HG03378 (cell line): ENCODE measurements at regions not wholly inside any gene's neighbourhood (a gene's known extent, or its start where the extent isn't known, plus 50 kb on each side); places are given as distances from the start of the nearest gene placed in this dataset.

Experiments
- ATAC-seq: cut with Tn5 transposase; IDR thresholded peaks from one replicate; pipeline ENCODE4 v1.9.1; 2021; ENCODE audit warnings: mild to moderate bottlenecking, moderate library complexity; ENCODE audit not compliant: unreplicated experiment

DNA sequence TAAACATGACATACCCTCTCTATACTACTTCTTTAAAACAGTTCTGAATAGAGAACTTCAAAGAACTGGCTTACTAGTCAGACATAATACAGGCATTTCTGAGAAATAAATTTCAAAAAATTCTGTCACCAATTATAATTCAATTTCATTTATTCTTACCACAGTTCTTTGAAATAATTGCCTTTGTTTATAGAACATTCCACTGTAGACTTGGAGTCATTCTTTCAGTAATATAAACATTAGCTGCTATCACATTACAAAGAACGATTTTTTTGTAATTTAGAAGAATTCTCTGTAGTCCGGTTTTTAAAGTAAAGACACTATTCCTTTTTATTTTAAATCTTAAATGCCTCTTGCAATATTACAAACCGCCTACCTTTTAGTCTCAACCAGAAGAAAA, 146.4 kb upstream of the COL11A1 start:
- no peak for ATAC-seq

GRCh38 chr1:103250441-103250861, 142.1 kb upstream of the COL11A1 start:
- no peak for ATAC-seq

GRCh38 chr1:103248417-103249102, 140.2 kb upstream of the COL11A1 start:
- ATAC-seq, result no peak

DNA sequence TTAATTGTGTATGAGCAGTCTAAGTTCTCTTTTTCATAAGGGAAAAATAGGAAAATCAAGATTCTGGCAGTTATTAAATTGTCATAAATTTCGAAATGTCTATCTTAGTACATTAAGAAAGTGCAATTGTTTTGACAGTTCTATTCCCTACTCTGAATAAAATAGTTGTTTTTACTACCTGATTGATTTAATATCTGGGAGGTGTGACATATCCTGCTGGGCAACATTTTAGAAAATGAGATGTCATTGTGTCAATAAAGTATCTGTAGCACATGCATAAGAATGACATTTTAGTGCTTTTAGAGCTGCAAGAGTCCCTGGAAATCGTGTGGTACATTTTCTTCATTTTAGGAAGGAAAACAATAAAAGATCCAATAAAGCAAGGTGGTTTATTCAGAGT, 139.2 kb upstream of the COL11A1 start:
- ATAC-seq, result no peak

- no peak for ATAC-seq
These were observed 135.2 kb upstream of the COL11A1 start for GRCh38 chr1:103243481-103243880.

GRCh38 chr1:103239034-103239433, 130.7 kb upstream of the COL11A1 start:
- ATAC-seq, result no peak

- no peak for ATAC-seq
These were observed 121.7 kb upstream of the COL11A1 start for GRCh38 chr1:103230061-103230460.

DNA sequence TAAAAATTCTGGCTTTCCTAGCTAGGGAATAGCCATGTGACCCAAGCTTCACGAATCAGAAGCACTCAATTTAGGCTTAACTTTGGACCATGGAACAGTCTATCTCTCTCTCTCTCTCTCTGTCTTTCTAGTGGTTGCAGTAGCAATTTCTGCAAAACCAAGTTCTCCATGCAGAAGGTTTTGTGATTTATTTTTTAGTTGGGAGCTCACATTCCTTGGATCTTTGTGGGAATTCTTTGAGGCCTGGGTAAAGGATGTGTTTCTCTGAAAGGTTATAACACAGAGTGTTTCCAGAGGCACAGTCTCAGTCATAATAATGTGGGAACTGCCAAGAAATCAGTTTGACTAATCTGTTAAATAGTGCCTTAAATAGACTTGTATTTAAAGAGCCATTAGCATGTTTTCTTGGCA, 112.3 kb upstream of the COL11A1 start:
- ATAC-seq, result no peak

GRCh38 chr1:103218821-103219220, 110.5 kb upstream of the COL11A1 start:
- ATAC-seq, result no peak

DNA sequence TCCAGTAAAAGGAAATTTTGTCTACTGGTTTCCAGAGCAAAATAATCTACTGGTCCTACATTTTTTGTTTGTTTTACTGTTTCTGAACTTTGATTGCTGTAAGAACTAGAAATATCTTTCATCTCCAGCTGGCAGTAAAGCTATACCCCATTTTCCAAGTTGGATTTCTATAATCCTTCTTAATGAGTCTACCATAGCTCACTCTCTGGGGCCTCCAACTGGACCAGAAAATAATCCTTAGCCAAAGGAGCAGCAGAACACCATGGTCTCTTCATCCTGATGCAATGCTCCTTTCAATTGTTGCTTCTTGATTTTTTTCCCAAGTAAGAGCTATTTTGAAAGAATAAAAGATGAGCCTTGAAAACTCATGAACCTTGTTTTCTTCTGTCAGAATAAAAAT, 110.0 kb upstream of the COL11A1 start:
- ATAC-seq, result no peak

DNA sequence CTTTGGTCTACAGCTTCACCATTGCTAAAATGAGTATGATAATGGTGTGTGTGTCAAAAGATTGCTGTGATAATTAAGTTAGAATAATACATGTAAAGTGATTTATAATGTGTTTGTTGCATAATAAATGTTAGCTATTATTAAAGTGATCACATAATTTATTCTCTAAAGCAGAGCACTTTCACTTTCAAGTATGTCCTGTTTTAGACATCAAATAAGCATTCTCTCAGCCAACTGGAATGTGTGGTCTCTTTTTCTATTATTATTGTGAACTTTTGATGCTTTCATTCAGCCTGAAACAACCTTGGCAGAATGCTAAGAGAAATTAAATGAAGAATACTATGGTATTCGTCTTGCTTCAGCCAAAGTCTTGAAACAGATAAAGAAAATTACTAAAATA, 102.8 kb upstream of the COL11A1 start:
- ATAC-seq, result no peak

DNA sequence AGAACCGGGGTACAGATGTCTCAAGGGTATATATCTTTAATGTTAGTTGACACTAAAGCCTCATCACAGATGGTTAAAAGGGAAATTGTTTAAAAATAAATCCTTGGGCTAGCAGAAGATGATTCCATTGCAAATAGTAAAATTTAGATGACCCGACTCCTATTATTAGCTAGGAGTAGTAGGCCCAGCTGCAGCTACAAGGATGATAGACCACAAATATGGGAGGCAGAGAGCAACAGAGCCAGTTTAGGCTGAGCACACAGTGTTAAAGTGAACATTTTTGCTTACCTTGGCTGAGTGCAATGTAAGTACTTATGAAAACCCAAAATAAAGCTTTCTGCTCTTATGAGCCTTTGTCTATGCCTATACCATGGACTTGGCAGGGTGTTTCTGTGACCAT, 100.5 kb upstream of the COL11A1 start:
- ATAC-seq, result no peak

GRCh38 chr1:103199001-103199400, 90.7 kb upstream of the COL11A1 start:
- ATAC-seq, result no peak

GRCh38 chr1:103198076-103198475, 89.8 kb upstream of the COL11A1 start:
- ATAC-seq, result no peak

DNA sequence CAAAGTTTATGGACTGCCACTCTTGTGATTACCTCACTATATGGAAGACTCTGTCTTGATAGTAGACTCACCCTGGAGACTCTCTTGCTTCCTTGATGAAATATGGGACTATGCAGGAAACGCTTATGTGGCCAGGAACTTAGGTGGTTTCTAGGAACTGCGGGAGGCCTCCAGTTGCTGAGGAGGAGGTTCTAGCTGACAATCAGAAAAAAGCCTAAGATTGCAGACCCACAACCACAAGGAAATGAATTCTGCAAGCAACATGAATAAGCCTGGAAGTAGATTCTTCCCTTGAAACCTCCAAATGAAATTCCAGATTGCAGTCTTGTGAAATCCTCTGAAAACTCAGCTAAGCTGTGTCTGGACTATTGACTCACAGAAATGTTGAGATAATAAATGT, 88.9 kb upstream of the COL11A1 start:
- no peak for ATAC-seq

- no peak for ATAC-seq
These were observed 86.7 kb upstream of the COL11A1 start for GRCh38 chr1:103194984-103195383.

- no peak for ATAC-seq
These were observed 85.7 kb upstream of the COL11A1 start for GRCh38 chr1:103194060-103194459.

DNA sequence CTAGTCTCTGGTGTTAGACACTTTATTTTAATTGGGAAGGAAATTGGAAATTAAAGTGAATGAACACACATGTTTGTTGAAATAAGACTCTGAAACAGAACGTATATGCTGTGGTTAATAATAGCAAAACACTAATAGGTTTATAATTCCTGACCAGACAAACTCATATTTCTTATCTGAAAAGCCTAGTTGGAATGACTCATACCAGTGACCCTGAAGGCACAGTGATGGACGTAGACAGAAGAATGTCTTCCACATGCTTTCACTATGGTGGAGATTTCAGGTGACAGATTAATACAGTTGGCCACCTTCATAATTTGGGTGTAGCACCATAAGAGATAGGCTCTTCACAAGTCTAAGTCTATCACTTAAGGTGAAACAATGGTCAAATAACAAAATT, 83.0 kb upstream of the COL11A1 start:
- ATAC-seq, result no peak

DNA sequence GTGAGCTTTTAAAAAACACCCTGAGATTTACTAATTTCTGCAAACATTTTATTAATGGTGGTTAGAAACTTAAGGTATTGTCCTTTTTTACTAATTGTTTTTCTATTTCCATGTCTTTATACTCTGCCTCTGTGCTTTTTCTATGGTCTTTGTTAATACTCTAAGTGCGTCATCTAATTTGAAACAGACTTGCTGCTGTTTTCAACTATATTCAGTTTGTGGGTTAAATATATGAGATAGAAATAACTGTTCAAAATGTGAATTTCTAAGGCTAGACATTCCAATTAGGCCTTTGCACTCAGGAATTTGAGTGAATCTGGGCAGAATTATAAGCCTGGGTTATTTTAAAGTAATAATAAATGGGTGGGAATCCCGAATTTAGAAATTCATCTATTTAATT, 82.4 kb upstream of the COL11A1 start:
- ATAC-seq, result no peak

GRCh38 chr1:103187673-103188072, 79.4 kb upstream of the COL11A1 start:
- ATAC-seq, result no peak

DNA sequence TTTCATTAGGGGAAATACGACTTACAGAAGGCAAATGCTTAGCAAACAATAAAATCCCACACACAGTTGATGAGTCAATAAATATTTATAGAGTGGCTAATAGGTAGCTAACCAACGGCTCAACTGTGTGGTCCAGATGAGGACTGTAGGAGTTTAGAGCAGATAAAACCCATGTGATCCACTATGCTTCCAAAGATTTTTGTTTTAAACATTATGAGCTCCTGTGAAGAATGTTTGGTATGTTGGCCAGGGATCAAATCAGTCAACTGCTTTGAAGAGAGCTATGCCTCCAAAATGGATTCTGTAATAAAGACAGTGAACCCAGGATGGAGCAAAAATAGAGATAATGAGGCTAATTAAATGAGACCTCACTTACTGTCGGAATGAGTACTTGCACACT, 72.3 kb upstream of the COL11A1 start:
- no peak for ATAC-seq

GRCh38 chr1:103177108-103177775, 68.9 kb upstream of the COL11A1 start:
- no peak for ATAC-seq
